ENCODE measurements at regions not wholly inside any gene's neighbourhood (a gene's known extent, or its start where the extent isn't known, plus 50 kb on each side); places are given as distances from the start of the nearest gene placed in this dataset.

- H3K4me1 ChIP-seq (ENCODE audit: control insufficient read depth, insufficient read depth, low read length), result no peaks in the 10 kb centered on the region
- TF ChIP-seq REST (IDR thresholded peaks at IDR 0.05; ENCODE audit: insufficient read depth in 1 of 2, low read depth in 2 of 2, low read length in 1 of 2), result no peak
- no peak for TF ChIP-seq SIN3A (IDR thresholded peaks at IDR 0.05; ENCODE audit: borderline replicate concordance, insufficient read depth, low read depth, low read length)
- TF ChIP-seq POLR2AphosphoS5 (IDR thresholded peaks at IDR 0.05; ENCODE audit: low read depth, low read length), result no peak
- TF ChIP-seq CTCF (IDR thresholded peaks at IDR 0.05), result no peak
- TF ChIP-seq TCF7L2 (IDR thresholded peaks at IDR 0.05; ENCODE audit: low read depth, low read length), result no peak
- H3K36me3 ChIP-seq (ENCODE audit: control insufficient read depth, insufficient read depth, low read length), result no peaks in the 10 kb centered on the region
- POLR2A ChIA-PET, result no interaction called here
- ATAC-seq (no peak), DNase-seq (ENCODE audit: low read depth, low spot score) (no peak)
- no peak overlapping the region for H3K27ac ChIP-seq (ENCODE audit: low read length)
- intact Hi-C loops (cut with micrococcal nuclease; ENCODE audit: unreplicated experiment), result no loop called here
- H3K4me3 ChIP-seq (ENCODE audit: low read depth in 2 of 2, low read length in 2 of 2), result no peak overlapping the region
- no TSS peak for BruUV-seq (replicated peaks)
- CTCF ChIA-PET, result no interaction called here
- H3K27me3 ChIP-seq (ENCODE audit: control insufficient read depth, insufficient read depth, low read length), result peaks cover 3% of the 10 kb centered on the region; the same call in 1 of the 2 replicates
- in situ Hi-C loops (cut with HindIII; ENCODE audit: low pct_unique_long_range_greater_than_20kb, low sequenced_read_pairs), result no loop called here
- no peaks in the 10 kb centered on the region for H3K9me3 ChIP-seq (ENCODE audit: control insufficient read depth, insufficient read depth, low read depth, low read length)
These were observed 136.0 kb upstream of the CST7 start for GRCh38 chr20:24813080-24813479.

- ChIA-PET CTCF (no interaction called here), POLR2A (no interaction called here)
- no peaks in the 10 kb centered on the region for H3K36me3 ChIP-seq (ENCODE audit: control insufficient read depth, insufficient read depth, low read length)
- ATAC-seq (no peak), DNase-seq (ENCODE audit: low read depth, low spot score) (no peak)
- BruUV-seq (replicated peaks), result no TSS peak
- H3K4me3 ChIP-seq (ENCODE audit: low read depth in 2 of 2, low read length in 2 of 2), result no peak overlapping the region
- intact Hi-C loops (cut with micrococcal nuclease; ENCODE audit: unreplicated experiment), result no loop called here
- in situ Hi-C loops (cut with HindIII; ENCODE audit: low pct_unique_long_range_greater_than_20kb, low sequenced_read_pairs), result no loop called here
- no peaks in the 10 kb centered on the region for H3K9me3 ChIP-seq (ENCODE audit: control insufficient read depth, insufficient read depth, low read depth, low read length)
- peaks cover 3% of the 10 kb centered on the region; the same call in 1 of the 2 replicates for H3K27me3 ChIP-seq (ENCODE audit: control insufficient read depth, insufficient read depth, low read length)
- H3K27ac ChIP-seq (ENCODE audit: low read length), result no peak overlapping the region
- TF ChIP-seq POLR2AphosphoS5 (IDR thresholded peaks at IDR 0.05; ENCODE audit: low read depth, low read length) (no peak), SIN3A (IDR thresholded peaks at IDR 0.05; ENCODE audit: borderline replicate concordance, insufficient read depth, low read depth, low read length) (no peak), REST (IDR thresholded peaks at IDR 0.05; ENCODE audit: insufficient read depth in 1 of 2, low read depth in 2 of 2, low read length in 1 of 2) (no peak), CTCF (IDR thresholded peaks at IDR 0.05) (no peak), TCF7L2 (IDR thresholded peaks at IDR 0.05; ENCODE audit: low read depth, low read length) (no peak)
- no peaks in the 10 kb centered on the region for H3K4me1 ChIP-seq (ENCODE audit: control insufficient read depth, insufficient read depth, low read length)
These were observed 135.6 kb upstream of the CST7 start for GRCh38 chr20:24813496-24813895.
